ENCODE measurements at regions not wholly inside any gene's neighbourhood (a gene's known extent, or its start where the extent isn't known, plus 50 kb on each side); places are given as distances from the start of the nearest gene placed in this dataset.

DNA sequence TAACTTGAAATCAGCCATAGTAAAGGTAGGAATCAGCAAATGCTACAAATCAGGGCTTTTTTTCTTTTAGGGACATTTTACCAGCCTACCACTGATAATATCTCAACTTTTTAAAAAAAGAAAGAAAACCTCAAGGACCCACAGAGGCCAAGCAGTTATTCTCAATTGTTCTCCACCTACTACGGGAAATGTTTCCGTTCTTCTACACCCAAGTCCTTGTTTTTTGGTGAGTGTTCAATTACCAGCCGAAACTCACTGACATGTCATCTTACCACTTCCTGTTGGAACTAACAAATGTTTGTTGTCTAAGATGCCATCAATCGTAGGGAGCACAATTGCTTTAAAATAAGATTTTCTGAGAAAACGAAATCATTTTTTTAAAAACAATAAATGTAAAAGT is 50.2 kb upstream of the CDK1 start:
- Mint-ChIP-seq H3K27me3 (no peaks in the 10 kb centered on the region), H3K27ac (peak overlapping the region; percentile 88), H3K4me3 (peak overlapping the region; percentile 84), H3K36me3 (ENCODE audit: low read depth) (peaks cover 18% of the 10 kb centered on the region), H3K9me3 (peaks cover 12% of the 10 kb centered on the region), H3K4me1 (peaks cover 71% of the 10 kb centered on the region)
- peak; percentile 87 for DNase-seq
- intact Hi-C loops (cut with micrococcal nuclease): loop anchor here (1.0 to 10.0 kb wide), 5 partner anchors 13 to 1457 kb away; no protein-coding TSS in a partner anchor

DNA sequence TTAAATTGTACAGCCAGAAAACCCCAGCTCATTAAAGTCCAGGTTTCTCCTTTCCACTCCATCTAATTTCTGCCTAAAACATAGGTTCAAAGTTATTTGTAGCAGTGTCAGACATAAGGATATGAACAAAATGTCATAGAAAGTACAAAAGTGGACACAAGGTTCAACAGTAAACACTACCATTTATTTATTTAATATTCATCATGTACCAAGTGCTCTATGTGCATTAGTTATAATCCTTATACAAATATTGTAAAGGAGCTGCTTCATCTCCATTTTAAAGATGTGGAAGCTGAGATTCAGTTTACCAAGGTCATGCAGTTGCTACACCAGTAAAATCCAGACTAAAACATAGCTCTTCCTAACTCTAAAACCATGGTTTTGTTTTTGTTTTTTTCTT is 52.0 kb upstream of the CDK1 start:
- DNase-seq: no peak
- Mint-ChIP-seq H3K9me3 (peaks cover 13% of the 10 kb centered on the region), H3K4me1 (peaks cover 64% of the 10 kb centered on the region), H3K27ac (peak overlapping the region; percentile 65), H3K4me3 (peak overlapping the region; percentile 84), H3K27me3 (no peaks in the 10 kb centered on the region), H3K36me3 (ENCODE audit: low read depth) (peaks cover 24% of the 10 kb centered on the region)
- intact Hi-C loops (cut with micrococcal nuclease): loop anchor here (2.0 to 10.0 kb wide), 3 partner anchors 17 to 1459 kb away; no protein-coding TSS in a partner anchor

DNA sequence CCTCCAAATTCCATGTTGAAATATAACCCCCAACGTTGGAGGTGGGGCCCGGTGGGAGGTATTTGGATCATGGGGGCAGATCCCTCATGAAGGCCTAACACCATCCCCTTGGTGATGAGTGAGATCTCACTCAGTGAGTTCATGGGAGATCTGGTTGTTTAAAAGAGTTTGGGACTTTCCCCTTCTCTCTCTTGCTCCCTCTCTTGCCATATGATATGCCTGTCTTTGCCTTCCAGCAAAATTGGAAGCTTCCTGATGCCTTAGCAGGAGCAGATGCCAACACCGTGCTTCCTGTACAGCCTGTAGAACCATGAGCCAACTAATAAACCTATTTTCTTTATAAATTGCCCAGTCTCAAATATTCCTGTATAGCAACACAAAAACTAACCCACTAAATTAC is 55.7 kb upstream of the CDK1 start:
- Mint-ChIP-seq H3K27me3 (no peaks in the 10 kb centered on the region), H3K4me1 (peaks cover 40% of the 10 kb centered on the region), H3K27ac (no peak overlapping the region), H3K9me3 (peaks cover 13% of the 10 kb centered on the region), H3K36me3 (ENCODE audit: low read depth) (peaks cover 26% of the 10 kb centered on the region), H3K4me3 (no peak overlapping the region)
- DNase-seq: no peak
- intact Hi-C loops (cut with micrococcal nuclease): loop anchor here (10.0 kb wide), 1 partner anchor 1462 kb away; no protein-coding TSS in a partner anchor

DNA sequence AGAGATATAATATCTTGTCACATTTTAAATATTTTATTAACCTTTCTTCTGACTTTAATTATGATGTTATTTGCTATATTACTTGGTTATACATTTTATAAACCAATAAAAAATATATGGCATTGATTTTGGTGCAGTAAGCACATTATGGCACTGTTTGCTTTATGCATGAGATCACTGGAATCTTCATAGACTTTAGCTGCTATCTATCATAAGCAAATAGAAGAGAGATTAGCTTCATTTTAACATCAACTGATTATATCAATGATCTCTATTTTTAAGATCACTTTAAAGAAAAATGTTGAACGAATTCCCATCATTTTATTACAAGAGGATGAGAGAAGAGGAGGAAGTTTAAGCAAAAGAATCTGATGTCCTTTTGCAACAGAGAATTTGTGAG is 58.6 kb upstream of the CDK1 start:
- Mint-ChIP-seq H3K4me3 (no peak overlapping the region), H3K27ac (no peak overlapping the region), H3K27me3 (no peaks in the 10 kb centered on the region), H3K36me3 (ENCODE audit: low read depth) (peaks cover 25% of the 10 kb centered on the region), H3K4me1 (peaks cover 18% of the 10 kb centered on the region), H3K9me3 (peaks cover 7% of the 10 kb centered on the region)
- intact Hi-C loops (cut with micrococcal nuclease): loop anchor here (10.0 kb wide), 1 partner anchor 1465 kb away; no protein-coding TSS in a partner anchor
- DNase-seq: no peak

DNA sequence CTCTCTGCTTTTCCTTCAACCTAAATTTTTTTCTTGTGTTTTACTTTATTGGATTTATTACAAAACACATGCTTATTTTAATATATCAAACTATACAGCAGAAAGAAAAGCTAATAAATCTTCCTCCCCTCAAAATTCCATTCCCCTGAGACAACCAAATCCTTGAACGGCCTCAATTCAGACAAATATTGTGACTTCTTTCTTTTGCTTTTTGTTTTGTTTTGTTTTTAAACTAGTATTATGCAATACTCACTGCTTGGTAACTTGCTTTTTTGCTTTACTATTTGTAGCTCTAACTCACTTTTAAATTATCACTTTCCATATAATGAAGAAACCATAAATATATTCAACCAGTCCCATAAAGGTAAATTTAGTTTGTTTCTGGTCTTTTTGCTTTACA is 59.4 kb upstream of the CDK1 start:
- H3K4me3 Mint-ChIP-seq: no peak overlapping the region
- no peak for DNase-seq
- no peak overlapping the region for H3K27ac Mint-ChIP-seq
- H3K9me3 Mint-ChIP-seq: peaks cover 10% of the 10 kb centered on the region
- H3K4me1 Mint-ChIP-seq: peaks cover 27% of the 10 kb centered on the region
- H3K36me3 Mint-ChIP-seq (ENCODE audit: low read depth): peaks cover 24% of the 10 kb centered on the region
- H3K27me3 Mint-ChIP-seq: no peaks in the 10 kb centered on the region
- intact Hi-C loops (cut with micrococcal nuclease): no loop called here

DNA sequence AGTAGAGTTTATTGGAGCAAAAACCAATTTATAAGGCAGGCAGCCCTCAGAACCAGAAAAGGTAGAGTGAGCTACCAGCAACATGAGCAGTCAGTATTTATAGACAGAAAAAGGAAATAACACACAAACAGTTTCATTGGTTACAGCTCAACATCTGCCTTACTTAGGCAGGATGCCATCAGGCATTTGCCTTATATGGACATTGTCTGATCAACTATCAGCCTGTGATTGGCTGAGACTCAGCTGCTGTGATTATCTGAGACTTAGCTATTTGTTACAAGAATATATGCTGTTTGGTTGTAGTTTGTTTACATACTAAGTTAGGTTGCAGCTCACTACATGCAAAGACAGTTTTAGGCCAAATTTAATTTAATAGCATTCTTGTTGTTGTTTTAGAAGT is 60.4 kb upstream of the CDK1 start:
- no peak overlapping the region for H3K27ac Mint-ChIP-seq
- no peaks in the 10 kb centered on the region for H3K27me3 Mint-ChIP-seq
- H3K4me3 Mint-ChIP-seq: no peak overlapping the region
- H3K36me3 Mint-ChIP-seq (ENCODE audit: low read depth): peaks cover 20% of the 10 kb centered on the region
- intact Hi-C loops (cut with micrococcal nuclease): no loop called here
- H3K4me1 Mint-ChIP-seq: peaks cover 33% of the 10 kb centered on the region
- no peak for DNase-seq
- peaks cover 4% of the 10 kb centered on the region for H3K9me3 Mint-ChIP-seq

DNA sequence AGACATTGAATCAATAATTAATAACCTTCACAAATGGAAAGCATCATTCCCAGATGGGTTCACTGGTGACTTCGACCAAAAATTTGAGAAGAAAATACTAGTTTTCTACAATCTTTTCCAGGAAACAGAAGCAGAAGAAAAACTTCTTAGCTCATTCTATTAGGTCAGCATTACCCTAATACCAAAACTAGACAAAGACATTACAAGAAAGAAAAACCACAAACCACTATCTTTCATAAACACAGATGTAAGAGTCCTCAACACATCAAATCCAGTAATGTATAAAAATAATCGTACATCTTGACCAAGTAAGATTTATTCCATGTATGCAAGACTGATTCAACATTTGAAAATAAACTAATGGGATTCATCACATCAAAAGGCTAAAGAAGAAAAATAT is 64.0 kb upstream of the CDK1 start:
- intact Hi-C loops (cut with micrococcal nuclease): loop anchor here (2.0 kb wide), 1 partner anchor 15 kb away; no protein-coding TSS in a partner anchor
- no peak for DNase-seq
- peaks cover 32% of the 10 kb centered on the region for H3K4me1 Mint-ChIP-seq
- peak overlapping the region; percentile 43 for H3K27ac Mint-ChIP-seq
- H3K27me3 Mint-ChIP-seq: no peaks in the 10 kb centered on the region
- peak overlapping the region; percentile 16 for H3K4me3 Mint-ChIP-seq
- H3K36me3 Mint-ChIP-seq (ENCODE audit: low read depth): peaks cover 25% of the 10 kb centered on the region
- peaks cover 7% of the 10 kb centered on the region for H3K9me3 Mint-ChIP-seq

DNA sequence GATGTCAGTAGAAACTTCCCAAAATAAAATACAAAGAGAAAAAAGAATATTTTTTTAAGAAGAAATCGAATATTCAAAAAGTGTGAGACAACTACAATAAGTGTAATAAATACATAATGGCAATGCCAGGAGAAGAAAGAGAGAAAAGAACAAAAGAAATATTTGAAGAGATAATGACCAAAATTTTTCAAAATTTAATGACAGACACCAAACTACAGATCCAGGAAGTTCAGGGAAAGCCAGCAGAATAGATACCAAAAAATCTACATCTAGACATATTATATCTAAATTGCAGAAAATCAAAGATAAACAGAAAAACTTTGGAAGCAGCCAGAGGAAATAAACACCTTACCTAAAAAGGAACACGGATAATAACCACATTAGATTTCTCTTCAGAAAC is 66.8 kb upstream of the CDK1 start:
- intact Hi-C loops (cut with micrococcal nuclease): no loop called here
- Mint-ChIP-seq H3K9me3 (peaks cover 15% of the 10 kb centered on the region), H3K36me3 (ENCODE audit: low read depth) (peaks cover 27% of the 10 kb centered on the region), H3K27ac (no peak overlapping the region), H3K4me3 (no peak overlapping the region), H3K4me1 (peaks cover 38% of the 10 kb centered on the region), H3K27me3 (no peaks in the 10 kb centered on the region)
- DNase-seq: no peak

DNA sequence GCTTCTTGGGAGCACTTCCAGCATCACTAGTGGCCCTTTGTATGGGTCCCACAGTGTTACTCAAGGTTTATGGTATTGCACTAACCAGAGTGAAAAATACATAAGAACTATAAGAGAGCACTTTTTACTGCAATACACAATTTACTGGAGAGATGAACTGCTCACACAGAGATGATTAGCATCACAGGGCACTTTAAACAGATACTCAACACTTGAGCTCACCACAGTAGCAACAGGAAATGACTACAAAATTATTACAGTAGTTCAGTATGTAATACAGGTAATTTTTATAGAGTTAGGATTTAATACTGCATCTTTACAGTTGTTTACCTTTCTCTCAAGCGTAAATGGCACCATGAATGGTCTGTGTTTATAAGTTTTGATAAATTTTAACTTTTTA is 68.2 kb upstream of the CDK1 start:
- DNase-seq: no peak
- no peak overlapping the region for H3K27ac Mint-ChIP-seq
- no peak overlapping the region for H3K4me3 Mint-ChIP-seq
- peaks cover 30% of the 10 kb centered on the region for H3K36me3 Mint-ChIP-seq (ENCODE audit: low read depth)
- H3K27me3 Mint-ChIP-seq: no peaks in the 10 kb centered on the region
- H3K9me3 Mint-ChIP-seq: peaks cover 21% of the 10 kb centered on the region
- intact Hi-C loops (cut with micrococcal nuclease): no loop called here
- peaks cover 43% of the 10 kb centered on the region for H3K4me1 Mint-ChIP-seq

DNA sequence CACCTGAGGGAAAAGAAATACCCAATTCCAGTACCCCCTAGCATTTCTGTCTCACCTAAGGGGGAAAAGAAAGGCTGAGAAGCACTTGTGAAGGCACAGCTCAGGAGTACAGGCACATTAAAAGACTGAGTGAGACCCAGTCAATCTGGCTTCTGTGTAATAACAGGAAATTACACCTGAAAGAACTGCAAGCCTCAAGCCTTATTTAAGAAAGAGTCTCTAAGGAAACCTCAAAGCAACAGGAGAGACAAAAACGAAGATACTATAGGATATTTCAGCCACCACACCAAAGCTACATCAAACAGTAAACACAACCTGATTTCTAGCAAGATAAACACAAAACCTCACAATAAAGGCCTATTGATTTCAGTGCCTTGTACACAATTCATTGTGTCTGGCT is 69.6 kb upstream of the CDK1 start:
- peak overlapping the region; percentile 85 for H3K27ac Mint-ChIP-seq
- H3K4me3 Mint-ChIP-seq: peak overlapping the region; percentile 65
- DNase-seq: peak; percentile 77
- peaks cover 23% of the 10 kb centered on the region for H3K9me3 Mint-ChIP-seq
- H3K27me3 Mint-ChIP-seq: no peaks in the 10 kb centered on the region
- intact Hi-C loops (cut with micrococcal nuclease): loop anchor here (2.0 kb wide), 1 partner anchor 18 kb away; no protein-coding TSS in a partner anchor
- H3K4me1 Mint-ChIP-seq: peaks cover 42% of the 10 kb centered on the region
- peaks cover 35% of the 10 kb centered on the region for H3K36me3 Mint-ChIP-seq (ENCODE audit: low read depth)

DNA sequence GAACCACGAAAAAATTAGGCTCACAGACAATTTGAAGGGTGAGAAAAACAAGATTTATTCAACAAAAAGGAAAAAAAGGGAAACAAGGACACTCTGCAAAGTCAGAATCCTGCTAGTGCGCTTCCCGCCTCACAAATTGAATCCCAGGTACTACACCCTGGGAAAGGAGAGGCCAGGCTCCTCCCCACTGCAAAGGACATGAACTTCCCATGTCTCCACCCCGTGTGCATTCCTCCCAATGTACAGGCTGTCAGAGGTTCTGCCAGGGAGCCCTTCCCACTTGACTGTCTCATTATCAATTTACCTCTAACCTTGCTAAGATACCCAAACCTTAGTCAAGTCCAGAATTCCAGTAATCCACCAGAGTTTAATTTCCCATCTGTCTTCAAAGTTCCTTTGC is 70.4 kb upstream of the CDK1 start:
- Mint-ChIP-seq H3K4me3 (peak overlapping the region; percentile 48), H3K9me3 (peaks cover 23% of the 10 kb centered on the region), H3K4me1 (peaks cover 40% of the 10 kb centered on the region), H3K36me3 (ENCODE audit: low read depth) (peaks cover 37% of the 10 kb centered on the region), H3K27ac (peak overlapping the region; percentile 85), H3K27me3 (no peaks in the 10 kb centered on the region)
- no peak for DNase-seq
- intact Hi-C loops (cut with micrococcal nuclease): loop anchor here (2.0 kb wide), 1 partner anchor 19 kb away; no protein-coding TSS in a partner anchor

DNA sequence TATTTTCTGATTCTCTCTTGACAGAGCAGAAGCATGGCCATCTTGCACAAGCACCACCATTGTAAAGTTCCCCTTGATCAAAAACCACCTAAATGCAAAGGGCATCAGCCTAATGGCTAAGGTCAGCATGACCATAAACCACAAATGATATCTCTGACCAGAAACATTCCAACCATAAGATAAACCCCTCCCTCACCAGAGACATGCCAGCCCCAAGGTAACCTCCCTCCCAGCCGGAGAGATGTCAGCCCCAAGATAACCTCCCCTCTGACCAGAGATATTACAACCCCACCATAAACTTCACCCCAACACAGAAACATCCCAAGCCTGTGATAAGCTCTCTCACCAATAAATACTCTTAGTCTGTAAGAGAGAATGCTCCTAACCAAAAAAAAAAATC is 72.1 kb upstream of the CDK1 start:
- no peak overlapping the region for H3K4me3 Mint-ChIP-seq
- intact Hi-C loops (cut with micrococcal nuclease): no loop called here
- H3K4me1 Mint-ChIP-seq: peaks cover 38% of the 10 kb centered on the region
- peaks cover 23% of the 10 kb centered on the region for H3K9me3 Mint-ChIP-seq
- no peak for DNase-seq
- no peak overlapping the region for H3K27ac Mint-ChIP-seq
- H3K27me3 Mint-ChIP-seq: no peaks in the 10 kb centered on the region
- peaks cover 32% of the 10 kb centered on the region for H3K36me3 Mint-ChIP-seq (ENCODE audit: low read depth)

DNA sequence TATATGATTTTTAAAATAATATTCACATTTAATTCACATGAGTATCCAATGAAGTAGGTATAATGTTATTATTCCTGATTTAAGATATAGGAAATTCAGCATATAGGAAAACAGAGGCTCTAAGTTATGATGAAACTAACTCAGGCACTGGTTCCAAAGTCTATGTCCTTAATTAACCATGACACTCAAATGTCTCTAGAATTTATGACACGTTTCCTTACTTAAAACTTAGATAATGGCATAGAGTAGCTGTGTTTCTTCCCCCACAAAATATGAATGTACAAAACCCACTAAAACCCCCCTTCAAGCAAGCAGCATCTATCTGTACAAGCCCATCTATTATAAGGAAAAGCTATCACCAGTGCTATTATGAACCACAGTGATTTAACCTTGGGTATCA is 72.9 kb upstream of the CDK1 start:
- Mint-ChIP-seq H3K36me3 (ENCODE audit: low read depth) (peaks cover 31% of the 10 kb centered on the region), H3K9me3 (peaks cover 23% of the 10 kb centered on the region), H3K27me3 (no peaks in the 10 kb centered on the region), H3K4me1 (peaks cover 38% of the 10 kb centered on the region), H3K27ac (no peak overlapping the region), H3K4me3 (no peak overlapping the region)
- no peak for DNase-seq
- intact Hi-C loops (cut with micrococcal nuclease): no loop called here

DNA sequence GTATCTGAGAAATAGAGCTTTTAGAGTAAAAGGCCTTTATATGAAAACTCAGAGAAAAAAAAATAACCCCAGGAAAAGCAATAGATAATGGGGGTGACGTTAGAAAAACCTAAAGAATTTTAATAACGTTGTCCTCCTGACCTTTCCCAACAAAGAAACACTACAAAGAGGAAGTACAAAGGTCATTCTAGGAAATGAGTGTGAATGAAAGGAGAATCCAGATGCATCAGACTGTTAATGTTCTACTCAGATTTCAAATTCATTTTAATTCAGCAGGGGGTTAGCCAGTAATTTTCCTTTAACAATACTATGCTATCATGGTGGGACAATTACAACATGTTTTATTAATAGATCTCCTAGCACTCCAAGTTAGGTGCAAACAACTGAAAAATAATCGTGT is 73.8 kb upstream of the CDK1 start:
- Mint-ChIP-seq H3K4me1 (peaks cover 35% of the 10 kb centered on the region), H3K36me3 (ENCODE audit: low read depth) (peaks cover 28% of the 10 kb centered on the region), H3K27ac (no peak overlapping the region), H3K9me3 (peaks cover 20% of the 10 kb centered on the region), H3K4me3 (no peak overlapping the region), H3K27me3 (no peaks in the 10 kb centered on the region)
- no peak for DNase-seq
- intact Hi-C loops (cut with micrococcal nuclease): no loop called here

All from activated CD4-positive, alpha-beta T cell treated with anti-CD3 and anti-CD28 coated beads, Interleukin-2, amount 10 ng/mL, durations not matched to agents 24 days and 14 days (primary cell).